SIG-M5 treated with dmso at 0.1 percent for 504 hours (cell line): ENCODE measurements at regions not wholly inside any gene's neighbourhood (a gene's known extent, or its start where the extent isn't known, plus 50 kb on each side); places are given as distances from the start of the nearest gene placed in this dataset.

Source experiments
- DNase-seq: peaks from one replicate; lab custom pipeline; 2025; ENCODE audit not compliant: unreplicated experiment; lab: John Stamatoyannopoulos, UW

DNA sequence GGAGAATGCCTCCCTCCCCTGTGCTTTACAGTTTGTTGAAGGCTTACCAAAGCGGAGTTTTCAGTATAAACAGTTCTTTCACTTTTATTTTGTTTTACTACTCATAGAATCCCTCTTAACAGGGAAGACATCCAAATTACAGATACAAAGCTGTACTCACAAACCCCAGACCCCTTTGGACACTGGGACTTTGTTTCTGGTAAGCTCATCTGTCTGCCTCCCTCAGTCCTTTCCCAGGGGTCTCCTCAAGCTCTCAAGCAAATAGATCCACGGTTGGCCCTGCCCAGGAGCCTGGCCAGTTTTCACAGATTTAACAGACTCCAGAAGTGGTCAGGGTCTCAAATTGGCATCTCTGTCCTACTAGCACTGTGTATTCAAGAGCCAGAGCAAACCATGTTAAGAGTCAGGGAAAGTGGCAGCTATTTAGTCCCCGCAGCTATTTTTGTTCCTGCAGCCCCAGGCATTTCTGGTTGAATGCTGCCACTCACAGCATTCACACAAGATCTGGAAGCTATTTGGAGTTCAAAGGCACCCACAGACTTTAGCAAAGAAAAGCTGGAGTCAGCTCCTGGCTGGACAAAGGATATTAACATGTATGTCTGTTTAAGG is 54.2 kb downstream of the TMEM100 start:
- DNase-seq: no peak

DNA sequence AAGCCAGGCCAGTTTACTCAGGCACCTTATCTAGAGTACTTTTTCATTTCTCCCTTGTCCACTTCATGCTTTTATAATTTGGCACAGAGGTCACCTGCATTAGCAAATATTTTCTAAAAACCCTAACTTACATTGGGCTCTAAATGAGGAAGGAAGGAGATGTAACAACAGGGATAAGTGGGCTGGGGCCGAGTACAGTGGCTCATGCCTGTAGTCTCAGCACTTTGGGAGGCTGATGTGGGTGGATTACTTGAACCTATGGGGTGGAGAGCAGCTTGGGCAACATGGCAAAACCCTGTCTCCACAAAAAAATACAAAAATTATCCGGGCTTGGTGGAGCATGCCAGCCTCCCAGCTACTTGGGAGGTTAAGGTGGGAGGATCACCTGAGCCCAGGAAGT is 55.9 kb downstream of the TMEM100 start:
- no peak for DNase-seq

DNA sequence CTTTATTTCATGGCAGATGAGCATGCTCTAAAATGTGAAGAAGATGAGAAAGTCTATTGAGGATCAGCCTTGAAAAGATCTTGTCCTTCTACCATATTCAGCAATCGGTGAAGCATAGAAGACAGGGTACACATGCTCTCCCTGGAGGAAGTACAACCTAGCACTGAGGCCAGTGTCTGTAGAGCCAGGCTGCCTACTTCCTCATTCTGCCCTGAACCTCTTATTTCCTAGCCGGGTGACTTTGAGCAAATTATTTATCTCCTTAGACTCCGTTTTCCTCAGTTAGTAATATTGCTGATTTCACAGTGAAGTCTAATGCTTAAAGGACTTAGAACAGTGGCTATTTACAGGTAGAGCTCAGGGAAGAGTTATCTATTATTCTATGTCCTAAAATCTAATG is 58.4 kb downstream of the TMEM100 start:
- DNase-seq: peak; percentile 88

DNA sequence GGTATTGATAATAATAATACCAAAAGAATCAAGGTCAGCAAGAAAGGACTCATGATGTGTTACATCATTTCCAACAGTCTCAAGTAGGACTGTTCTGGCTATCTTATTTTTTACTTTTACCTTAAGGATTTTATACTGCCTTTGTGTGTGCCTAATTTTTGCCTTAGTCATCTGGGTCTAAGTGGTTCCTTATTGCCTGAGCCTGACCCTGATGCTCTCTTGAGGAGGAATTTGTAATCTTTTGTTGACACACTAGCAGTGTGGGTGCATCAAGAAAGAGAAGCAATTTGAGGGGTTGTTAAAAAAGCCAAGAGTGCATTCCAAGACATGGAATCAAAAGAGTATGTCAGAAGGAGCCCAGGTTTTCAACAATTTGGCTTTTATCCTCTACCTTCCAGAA is 59.3 kb downstream of the TMEM100 start:
- DNase-seq: no peak

GRCh38 chr17:55661963-55662834 is 60.5 kb downstream of the TMEM100 start:
- no peak for DNase-seq

DNA sequence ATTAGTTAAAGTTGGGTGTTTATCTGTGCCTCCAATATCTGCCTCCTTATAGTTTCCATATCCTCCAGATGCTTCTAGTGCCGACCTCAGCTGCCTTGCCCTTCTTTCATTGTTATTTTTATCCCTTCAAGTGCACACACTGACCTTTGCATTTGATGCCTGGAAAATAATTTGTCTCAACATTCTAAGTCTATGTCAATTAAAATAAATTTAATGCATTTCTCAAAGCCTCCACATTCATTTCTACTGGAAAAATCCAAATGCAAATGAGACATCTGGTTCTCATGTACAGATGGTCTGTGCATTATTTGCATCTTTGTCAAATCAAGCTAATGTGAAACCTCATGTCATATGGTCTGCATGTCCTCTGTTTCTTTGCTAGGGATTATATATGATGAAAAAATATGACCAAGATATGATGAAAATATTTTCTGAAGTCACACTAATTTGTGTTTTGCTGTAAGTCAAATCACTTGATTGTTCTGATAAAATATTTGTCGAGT is 61.4 kb downstream of the TMEM100 start:
- DNase-seq: no peak

DNA sequence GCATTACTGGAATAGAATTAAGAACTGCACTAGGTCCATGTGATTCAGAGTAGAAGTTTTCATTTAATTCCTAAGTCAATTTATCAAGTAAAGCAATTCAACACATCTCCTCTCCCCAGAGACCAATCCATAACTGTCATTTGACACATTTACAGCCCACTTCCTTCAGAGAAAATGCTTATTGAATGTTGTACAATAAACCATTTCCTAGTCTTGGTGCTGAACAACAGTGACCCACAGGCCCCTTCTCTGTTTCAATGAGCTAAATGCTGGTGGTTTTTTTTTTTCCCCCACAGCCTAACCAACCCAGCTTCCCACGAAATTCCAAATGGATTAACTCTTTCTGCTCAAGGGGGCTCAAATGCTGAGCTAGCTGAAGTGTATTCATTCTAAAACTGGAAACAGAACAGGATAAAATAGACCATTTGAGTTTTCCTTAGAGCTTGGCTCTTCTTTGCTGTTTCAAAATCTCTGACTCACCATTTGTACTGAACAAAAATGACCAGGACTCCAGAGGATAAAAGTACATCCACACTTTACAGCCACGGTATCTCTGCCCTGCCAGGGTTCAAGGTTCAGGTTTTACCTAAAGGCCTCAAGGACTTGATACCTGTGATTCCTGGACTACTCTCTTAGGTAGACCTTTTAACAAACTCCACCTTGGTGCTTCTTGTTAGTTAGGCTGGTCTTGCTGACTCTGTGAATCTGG is 62.3 kb downstream of the TMEM100 start:
- DNase-seq: no peak

- DNase-seq: no peak
Observed at GRCh38 chr17:55659661-55660060, 63.0 kb downstream of the TMEM100 start.

DNA sequence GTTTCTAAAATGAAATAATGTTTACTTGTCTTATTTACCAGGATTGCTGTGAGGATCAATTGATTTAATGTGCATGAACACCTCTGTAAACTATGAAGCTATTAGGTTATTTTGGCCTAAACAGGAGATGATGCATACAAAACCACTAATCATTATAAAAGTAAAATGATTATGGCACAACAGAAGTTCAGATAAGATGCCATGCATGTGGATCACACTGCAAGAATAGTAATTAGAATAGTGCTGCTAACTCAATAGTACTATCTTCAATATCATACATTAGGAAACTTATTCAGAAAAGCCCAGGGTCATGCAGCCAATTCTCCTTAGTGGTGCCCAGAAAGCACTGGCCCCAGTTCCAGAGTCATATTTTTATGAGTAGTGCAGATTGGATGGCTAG is 66.9 kb downstream of the TMEM100 start:
- no peak for DNase-seq

DNA sequence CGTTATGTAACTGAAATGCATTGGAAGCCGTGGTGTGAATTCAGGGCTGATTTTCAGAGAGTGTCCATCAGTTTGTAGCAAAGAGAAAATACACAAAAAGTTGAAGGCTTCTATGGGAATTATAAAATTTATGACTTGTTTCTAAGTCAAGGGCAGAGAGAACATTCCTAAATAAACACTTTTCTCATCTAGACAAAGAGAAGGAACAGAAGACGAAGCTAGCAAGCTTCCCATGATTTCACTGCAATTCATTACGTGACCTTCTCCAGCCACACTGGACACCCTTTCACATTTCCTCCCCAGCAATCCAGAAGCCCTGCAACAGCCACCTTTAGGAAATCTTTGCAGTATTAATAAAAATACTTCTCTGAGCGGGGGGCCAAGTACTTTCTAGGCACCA is 67.8 kb downstream of the TMEM100 start:
- no peak for DNase-seq

- DNase-seq: no peak
Observed at GRCh38 chr17:55654022-55654421, 68.6 kb downstream of the TMEM100 start.

DNA sequence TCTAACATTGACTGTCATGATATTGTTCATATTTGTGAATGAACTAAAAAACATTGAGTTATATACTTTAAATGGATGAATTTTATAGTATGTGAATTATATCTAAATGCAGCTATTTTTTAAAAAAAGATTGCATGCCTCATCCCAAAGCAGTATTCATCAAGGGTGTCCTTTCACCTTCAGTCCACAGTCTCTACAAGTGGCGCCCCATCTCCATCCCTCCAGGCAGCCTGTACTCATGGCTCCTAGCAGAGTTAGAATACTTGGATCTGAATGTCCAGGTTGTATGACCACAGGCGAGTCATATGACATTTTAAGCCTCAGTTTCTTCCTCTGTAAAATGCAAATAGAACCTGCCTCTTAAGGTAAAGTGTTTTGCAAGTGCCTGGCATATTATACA is 69.8 kb downstream of the TMEM100 start:
- DNase-seq: no peak

DNA sequence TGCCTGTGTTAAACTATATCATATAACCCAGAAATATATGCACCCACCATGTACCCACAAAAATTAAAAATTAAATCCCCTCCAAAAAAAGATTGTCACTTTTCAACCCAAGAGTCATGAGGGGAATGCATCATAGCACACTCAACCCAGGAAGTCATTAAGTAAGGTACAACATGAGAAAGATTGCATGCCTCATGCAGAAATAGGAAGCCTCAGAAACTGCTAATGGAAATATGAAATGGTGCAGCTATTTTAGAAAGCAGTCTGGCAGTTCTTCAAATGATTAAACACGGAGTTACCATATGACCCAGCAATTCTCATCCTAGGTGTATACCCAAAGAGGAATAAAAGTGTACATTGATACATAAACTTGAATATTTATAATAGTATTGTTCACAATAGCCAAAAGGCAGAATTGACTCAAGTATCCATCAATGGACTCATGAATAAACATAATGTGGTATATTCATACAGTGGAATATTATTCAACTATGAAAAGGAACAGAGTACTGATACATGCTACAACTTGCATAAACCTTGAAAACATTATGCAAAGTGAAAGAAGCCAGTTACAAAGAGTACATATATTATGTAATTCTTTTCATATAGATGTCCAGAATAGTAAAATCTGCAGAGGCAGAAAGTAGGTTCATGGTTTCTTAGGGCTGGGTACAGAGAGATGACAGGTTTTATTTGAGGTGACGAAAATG is 70.4 kb downstream of the TMEM100 start:
- no peak for DNase-seq

GRCh38 chr17:55649957-55650597 is 72.6 kb downstream of the TMEM100 start:
- DNase-seq: no peak

DNA sequence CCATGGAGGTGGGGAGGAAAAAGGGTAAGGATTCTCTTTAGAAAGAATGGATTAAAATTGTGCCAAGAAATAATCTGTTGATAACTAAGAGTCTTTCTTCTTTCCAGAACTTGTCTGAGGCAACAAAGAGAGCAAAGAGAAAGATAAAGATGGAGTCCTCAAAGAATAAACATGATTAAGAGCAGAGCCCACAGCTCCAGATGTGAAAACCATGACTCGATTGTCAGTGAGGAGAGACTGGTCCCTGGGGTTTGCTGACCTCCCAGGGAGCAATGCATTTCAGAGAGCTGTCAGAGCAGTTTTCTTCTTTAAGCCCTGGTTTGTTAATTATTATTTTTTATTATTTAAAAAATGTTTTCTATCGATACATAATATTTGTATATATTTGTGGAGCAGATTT is 74.6 kb downstream of the TMEM100 start:
- DNase-seq: no peak

GRCh38 chr17:55645361-55645760 is 77.3 kb downstream of the TMEM100 start:
- DNase-seq: no peak

GRCh38 chr17:55644346-55644745 is 78.3 kb downstream of the TMEM100 start:
- DNase-seq: no peak

DNA sequence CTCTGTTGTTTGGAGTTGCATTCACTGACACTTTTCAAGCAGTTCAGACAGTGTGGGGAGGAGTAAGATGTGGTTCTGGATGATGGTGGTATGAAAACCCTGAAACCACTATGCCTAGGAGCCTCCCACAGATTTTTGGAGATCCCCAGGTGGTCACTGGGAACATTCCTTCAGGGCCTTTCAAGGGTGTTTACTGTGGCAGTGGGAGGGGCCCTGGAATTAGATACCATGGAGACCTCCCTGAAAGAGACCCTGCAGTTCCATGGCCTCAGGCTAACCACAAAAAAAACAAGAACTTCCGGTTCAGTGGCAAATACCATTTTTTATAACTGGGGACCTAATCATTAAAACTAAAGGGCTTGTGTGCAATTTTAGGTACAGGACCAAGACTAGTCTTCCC is 79.9 kb downstream of the TMEM100 start:
- no peak for DNase-seq

DNA sequence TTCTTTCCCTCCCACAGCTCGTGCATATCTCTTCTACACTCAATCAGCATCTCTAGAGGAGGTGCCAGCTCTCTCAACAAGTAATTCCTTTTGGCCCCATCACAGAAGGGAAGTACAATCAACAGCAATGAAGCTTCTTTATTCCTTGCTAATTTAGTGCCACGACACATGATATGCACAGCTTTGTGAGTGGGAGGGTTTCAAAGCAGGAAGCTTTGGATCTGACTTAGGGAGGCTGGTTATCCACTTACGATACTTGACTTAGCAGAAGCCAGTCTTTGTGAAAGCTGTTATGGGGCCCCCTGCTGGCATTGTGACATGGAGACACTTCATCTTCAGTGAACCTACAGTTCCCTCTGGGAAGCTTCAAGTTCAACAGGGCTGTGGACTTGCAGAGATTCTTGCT is 81.0 kb downstream of the TMEM100 start:
- peak; percentile 77 for DNase-seq

DNA sequence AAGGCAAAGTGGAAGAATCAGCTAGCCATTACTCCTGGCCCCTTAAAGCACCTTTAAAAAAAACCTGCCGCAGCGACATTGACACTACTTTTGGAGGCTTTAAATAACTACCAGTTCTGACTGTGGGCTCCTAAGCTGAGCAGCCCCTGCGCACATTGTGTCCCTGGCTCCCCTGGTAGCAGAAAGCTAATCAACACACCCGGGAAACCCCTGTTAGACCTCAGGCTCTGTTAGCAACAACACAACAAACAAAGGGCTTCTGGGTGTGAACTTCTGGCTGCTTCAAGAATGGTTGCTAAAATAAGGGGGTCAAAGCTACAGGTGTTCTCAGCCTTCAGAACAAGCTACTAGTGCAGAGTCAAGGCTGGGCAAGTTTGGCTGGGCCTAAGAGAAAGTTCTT is 83.6 kb downstream of the TMEM100 start:
- no peak for DNase-seq
